ENCODE measurements at regions not wholly inside any gene's neighbourhood (a gene's known extent, or its start where the extent isn't known, plus 50 kb on each side); places are given as distances from the start of the nearest gene placed in this dataset.

DNA sequence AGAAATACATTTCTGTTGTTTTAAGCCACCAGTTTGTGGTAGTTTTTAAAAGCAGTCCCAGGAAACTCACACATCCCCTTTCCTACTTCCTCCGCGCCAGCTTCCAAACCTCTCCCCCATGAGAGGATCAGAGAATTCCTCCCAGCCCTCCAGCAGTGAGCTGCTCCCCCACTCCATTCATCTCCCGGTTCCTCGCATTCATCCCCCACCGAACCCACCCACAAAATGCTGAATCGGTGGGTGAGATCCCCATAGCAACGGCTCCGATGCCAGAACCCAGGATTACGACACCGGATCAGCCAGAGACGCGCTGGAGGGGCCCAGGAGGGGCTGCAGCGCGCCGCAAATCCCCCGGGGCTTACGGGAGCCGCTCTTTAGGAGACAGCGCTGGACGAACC is 251.4 kb upstream of the RPL38 start:
- no peak for TF ChIP-seq POLR2A (IDR thresholded peaks at IDR 0.05)
- TF ChIP-seq, protein P1, sequence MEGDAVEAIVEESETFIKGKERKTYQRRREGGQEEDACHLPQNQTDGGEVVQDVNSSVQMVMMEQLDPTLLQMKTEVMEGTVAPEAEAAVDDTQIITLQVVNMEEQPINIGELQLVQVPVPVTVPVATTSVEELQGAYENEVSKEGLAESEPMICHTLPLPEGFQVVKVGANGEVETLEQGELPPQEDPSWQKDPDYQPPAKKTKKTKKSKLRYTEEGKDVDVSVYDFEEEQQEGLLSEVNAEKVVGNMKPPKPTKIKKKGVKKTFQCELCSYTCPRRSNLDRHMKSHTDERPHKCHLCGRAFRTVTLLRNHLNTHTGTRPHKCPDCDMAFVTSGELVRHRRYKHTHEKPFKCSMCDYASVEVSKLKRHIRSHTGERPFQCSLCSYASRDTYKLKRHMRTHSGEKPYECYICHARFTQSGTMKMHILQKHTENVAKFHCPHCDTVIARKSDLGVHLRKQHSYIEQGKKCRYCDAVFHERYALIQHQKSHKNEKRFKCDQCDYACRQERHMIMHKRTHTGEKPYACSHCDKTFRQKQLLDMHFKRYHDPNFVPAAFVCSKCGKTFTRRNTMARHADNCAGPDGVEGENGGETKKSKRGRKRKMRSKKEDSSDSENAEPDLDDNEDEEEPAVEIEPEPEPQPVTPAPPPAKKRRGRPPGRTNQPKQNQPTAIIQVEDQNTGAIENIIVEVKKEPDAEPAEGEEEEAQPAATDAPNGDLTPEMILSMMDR (IDR thresholded peaks at IDR 0.05) = no peak
